HepG2 (cell line): ENCODE measurements at regions not wholly inside any gene's neighbourhood (a gene's known extent, or its start where the extent isn't known, plus 50 kb on each side); places are given as distances from the start of the nearest gene placed in this dataset.

Source experiments
- ATAC-seq: fragments of 200-7000 bp; cut with Tn5 transposase; 3 replicates; pipeline ENCODE4 v1.9.1; 2020; ENCODE audit warnings: mild to moderate bottlenecking, moderate library complexity
- BruUV-seq: library from RNA; stranded (reverse); fragments of 400-500 nt; replicated peaks from 2 replicates; lab custom pipeline; 2021; lab: Mats Ljungman, UMichigan
- CTCF ChIA-PET: fragments of 300-600 bp; formaldehyde crosslinking; extraction: SDS; loops from one replicate; lab custom pipeline; 2021; ENCODE audit warnings: low total read pairs, inconsistent platforms, low intra/inter-chr PET ratio; lab: Yijun Ruan, JAX
- POLR2A ChIA-PET: fragments of 350-600 bp; sonication (Branson Sonifier 250); formaldehyde crosslinking; loops from one replicate; lab custom pipeline; 2020; ENCODE audit warnings: antibody characterized with exemption, inconsistent platforms; lab: Yijun Ruan, JAX
- DNase-seq: peaks from one replicate; pipeline ENCODE4 v3.0.0-alpha.2; 2015; ENCODE audit warnings: low spot score
- FAIRE-seq: peaks from 3 replicates; lab custom pipeline; 2011; peaks lifted over from hg19 to GRCh38; lab: Jason Lieb, UNC
- H2AFZ ChIP-seq: one replicate; pipeline ENCODE4 v1.6.1; 2011; ENCODE audit warnings: low read length, inconsistent platforms
- H3K27ac ChIP-seq: fragments of 300-600 bp; 3 replicates; pipeline ENCODE4 v1.8.0; 2011; ENCODE audit warnings: mixed run types, mild to moderate bottlenecking, mixed read lengths, low read length, inconsistent platforms; ENCODE audit not compliant: insufficient read depth; ENCODE audit errors: extremely low read length
- H3K27me3 ChIP-seq, 2 experiments: fragments of 200-600 bp in 1 of 2; 2 replicates in 1 of 2; 3 replicates in 1 of 2; pipeline versions ENCODE4 v1.6.0 to v1.8.0; 2011; ENCODE audit warnings: low read length in 2 of 2, mild to moderate bottlenecking in 2 of 2, moderate library complexity in 2 of 2, inconsistent platforms in 1 of 2; ENCODE audit not compliant: insufficient read depth in 2 of 2, control insufficient read depth in 1 of 2
- H3K36me3 ChIP-seq, 2 experiments: fragments of 200-600 bp in 1 of 2; replicated peaks in 1 of 2; 2 replicates in 1 of 2; 3 replicates in 1 of 2; pipeline versions ENCODE4 v1.5.1 to v1.8.0; 2011; ENCODE audit warnings: low read length in 2 of 2, inconsistent platforms in 1 of 2; ENCODE audit not compliant: insufficient read depth in 2 of 2, control insufficient read depth in 1 of 2
- H3K4me1 ChIP-seq: 2 replicates; pipeline ENCODE4 v1.5.1; 2012; ENCODE audit warnings: low read length, inconsistent platforms; ENCODE audit not compliant: insufficient read depth
- H3K4me2 ChIP-seq: 2 replicates; pipeline ENCODE4 v1.6.0; 2011; ENCODE audit warnings: low read depth, low read length, inconsistent platforms
- H3K4me3 ChIP-seq, 3 experiments: fragments of 200-600 bp in 1 of 3; sonication (generic), shearing (Covaris generic) in 1 of 3; replicated peaks in 1 of 3; 2 replicates each; pipeline ENCODE4 v1.5.1; 2011 to 2016; ENCODE audit warnings: low read length in 3 of 3, inconsistent platforms in 2 of 3, low read depth in 2 of 3, mild to moderate bottlenecking in 2 of 3, control low read depth in 1 of 3, mixed read lengths in 1 of 3; ENCODE audit not compliant: insufficient read depth in 1 of 3
- H3K79me2 ChIP-seq: one replicate; pipeline ENCODE4 v1.6.1; 2011; ENCODE audit warnings: low read length, inconsistent platforms; ENCODE audit not compliant: insufficient read depth
- H3K9ac ChIP-seq: 2 replicates; pipeline ENCODE4 v1.6.0; 2011; ENCODE audit warnings: mild to moderate bottlenecking, low read depth, low read length, inconsistent platforms; ENCODE audit not compliant: insufficient read depth
- H3K9me3 ChIP-seq: 2 replicates; pipeline ENCODE4 v1.5.1; 2012; ENCODE audit warnings: mild to moderate bottlenecking, low read length
- H4K20me1 ChIP-seq: 2 replicates; pipeline ENCODE4 v1.6.0; 2011; ENCODE audit warnings: inconsistent platforms, mild to moderate bottlenecking, low read length, moderate library complexity; ENCODE audit not compliant: insufficient read depth
- HNRNPK ChIP-seq: fragments of 200-400 bp; formaldehyde crosslinking; IDR thresholded peaks from 2 replicates; pipeline ENCODE4 v1.6.1; 2018; ENCODE audit warnings: low read length, low read depth, moderate library complexity, mild to moderate bottlenecking; ENCODE audit not compliant: poor library complexity, severe bottlenecking
- REXO4 ChIP-seq: sonication (generic); formaldehyde crosslinking; IDR thresholded peaks from 2 replicates; pipeline ENCODE4 v1.8.0; 2022; ENCODE audit warnings: missing genetic modification reagents, mild to moderate bottlenecking, borderline replicate concordance
- YEATS4 ChIP-seq: sonication (generic); formaldehyde crosslinking; IDR thresholded peaks from 2 replicates; pipeline ENCODE4 v1.4.0; 2020; ENCODE audit warnings: missing genetic modification reagents, borderline replicate concordance
- ZKSCAN8 ChIP-seq: IDR thresholded peaks from 2 replicates; pipeline ENCODE4 v1.6.1; 2016; ENCODE audit warnings: borderline replicate concordance, missing genetic modification reagents, missing compliant biosample characterization
- ZNF354B ChIP-seq: sonication (generic); formaldehyde crosslinking; IDR thresholded peaks from 2 replicates; pipeline ENCODE4 v1.8.0; 2022; ENCODE audit warnings: mild to moderate bottlenecking, missing genetic modification reagents
- ZNF569 ChIP-seq: sonication (generic); formaldehyde crosslinking; IDR thresholded peaks from 2 replicates; pipeline ENCODE4 v1.5.0; 2020; ENCODE audit warnings: mild to moderate bottlenecking, missing genetic modification reagents, moderate library complexity, borderline replicate concordance
- ZNF597 ChIP-seq: sonication (generic); formaldehyde crosslinking; IDR thresholded peaks from 2 replicates; pipeline ENCODE4 v1.5.0; 2020; ENCODE audit warnings: missing genetic modification reagents
- WGBS: methylation state at CpG from one replicate; pipeline ENCODE4 v1.1.6; 2017; ENCODE audit warnings: low lambda C conversion rate; 5-methylcytosine and 5-hydroxymethylcytosine counted together
- in situ Hi-C: cut with HindIII; loops from 2 replicates; pipeline ENCODE4 v1.10.0; 2017; ENCODE audit warnings: low pct_unique_long_range_greater_than_20kb; ENCODE audit not compliant: extremely low pct_ligation_motif_present
- intact Hi-C: fragments of 100-400 bp; cut with micrococcal nuclease; formaldehyde crosslinking; loops from one replicate; pipeline ENCODE4 v1.10.0; 2022; ENCODE audit not compliant: unreplicated experiment
- TF ChIP-seq, protein P1 (sequence below): sonication (generic); formaldehyde crosslinking; IDR thresholded peaks from 2 replicates; pipeline ENCODE4 v1.4.0; 2020; ENCODE audit warnings: missing genetic modification reagents

DNA sequence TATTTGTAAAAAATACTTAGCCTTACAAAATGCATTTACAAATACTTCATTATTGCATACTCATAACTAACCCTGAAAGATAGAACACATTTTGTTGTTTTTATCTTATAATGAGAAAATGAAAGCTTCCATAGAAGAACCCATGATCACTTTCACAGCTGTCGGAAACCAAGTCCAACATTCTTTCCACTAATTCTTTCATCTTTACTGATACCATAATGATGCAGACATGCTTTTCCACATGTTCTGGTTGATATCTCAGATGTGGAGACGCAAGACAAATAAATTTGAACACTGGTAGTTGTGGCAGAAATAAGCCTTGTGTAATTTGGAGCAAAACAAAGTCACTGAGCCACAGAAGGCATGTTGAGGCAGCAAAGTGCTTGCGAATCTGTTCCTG is 136.0 kb downstream of the FBXO4 start:
- Histone ChIP-seq H3K79me2 (no peaks in the 10 kb centered on the region), H3K4me1 (no peaks in the 10 kb centered on the region), H4K20me1 (no peaks in the 10 kb centered on the region), H3K9me3 (no peaks in the 10 kb centered on the region), H3K27me3 (no peaks in the 10 kb centered on the region), H3K4me3 (no peak overlapping the region), H3K4me2 (no peak overlapping the region), H2AFZ (no peak overlapping the region), H3K27ac (no peak overlapping the region), H3K9ac (no peak overlapping the region), H3K36me3 (no peaks in the 10 kb centered on the region)
- DNase-seq = no peak
- ATAC-seq = no peak
- 50% methylated on average over 3 of the region's 3 CpGs for WGBS
- intact Hi-C loops = no loop called here
- ChIA-PET CTCF (no interaction called here), POLR2A (no interaction called here)
- BruUV-seq = no TSS peak
- TF ChIP-seq HNRNPK = no peak
- TF ChIP-seq, protein P1, sequence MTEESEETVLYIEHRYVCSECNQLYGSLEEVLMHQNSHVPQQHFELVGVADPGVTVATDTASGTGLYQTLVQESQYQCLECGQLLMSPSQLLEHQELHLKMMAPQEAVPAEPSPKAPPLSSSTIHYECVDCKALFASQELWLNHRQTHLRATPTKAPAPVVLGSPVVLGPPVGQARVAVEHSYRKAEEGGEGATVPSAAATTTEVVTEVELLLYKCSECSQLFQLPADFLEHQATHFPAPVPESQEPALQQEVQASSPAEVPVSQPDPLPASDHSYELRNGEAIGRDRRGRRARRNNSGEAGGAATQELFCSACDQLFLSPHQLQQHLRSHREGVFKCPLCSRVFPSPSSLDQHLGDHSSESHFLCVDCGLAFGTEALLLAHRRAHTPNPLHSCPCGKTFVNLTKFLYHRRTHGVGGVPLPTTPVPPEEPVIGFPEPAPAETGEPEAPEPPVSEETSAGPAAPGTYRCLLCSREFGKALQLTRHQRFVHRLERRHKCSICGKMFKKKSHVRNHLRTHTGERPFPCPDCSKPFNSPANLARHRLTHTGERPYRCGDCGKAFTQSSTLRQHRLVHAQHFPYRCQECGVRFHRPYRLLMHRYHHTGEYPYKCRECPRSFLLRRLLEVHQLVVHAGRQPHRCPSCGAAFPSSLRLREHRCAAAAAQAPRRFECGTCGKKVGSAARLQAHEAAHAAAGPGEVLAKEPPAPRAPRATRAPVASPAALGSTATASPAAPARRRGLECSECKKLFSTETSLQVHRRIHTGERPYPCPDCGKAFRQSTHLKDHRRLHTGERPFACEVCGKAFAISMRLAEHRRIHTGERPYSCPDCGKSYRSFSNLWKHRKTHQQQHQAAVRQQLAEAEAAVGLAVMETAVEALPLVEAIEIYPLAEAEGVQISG (CRISPR knock-in tag) = no peak
- no peak for TF ChIP-seq YEATS4 (CRISPR knock-in tag)
- TF ChIP-seq ZNF597 (CRISPR knock-in tag) = no peak
- TF ChIP-seq ZNF354B = no peak
- no peak for TF ChIP-seq REXO4 (CRISPR knock-in tag)
- TF ChIP-seq ZKSCAN8 (CRISPR knock-in tag) = no peak
- TF ChIP-seq ZNF569 (CRISPR knock-in tag) = no peak
- FAIRE-seq = no peak
- in situ Hi-C loops = no loop called here
